K562 (cell line): ENCODE measurements at regions not wholly inside any gene's neighbourhood (a gene's known extent, or its start where the extent isn't known, plus 50 kb on each side); places are given as distances from the start of the nearest gene placed in this dataset.

Source experiments
- BCL6 ChIP-seq: fragments of 250-450 bp; sonication (Bioruptor Pico); IDR thresholded peaks from 2 replicates; pipeline ENCODE4 v1.4.0; 2020
- REST ChIP-seq, 2 experiments: fragments of 450-650 bp; formaldehyde crosslinking in 1 of 2; IDR thresholded peaks; 2 replicates each; pipeline versions ENCODE4 v1.4.0 to v1.6.1; 2014 to 2020; ENCODE audit warnings: mild to moderate bottlenecking in 2 of 2, borderline replicate concordance in 1 of 2, low read depth in 1 of 2
- ZBTB1 ChIP-seq: sonication (generic); formaldehyde crosslinking; IDR thresholded peaks from 2 replicates; pipeline ENCODE4 v1.8.1; 2023; ENCODE audit warnings: missing genetic modification reagents, low read depth, mild to moderate bottlenecking, borderline replicate concordance
- ZNF133 ChIP-seq: fragments of 250-450 bp; sonication (Bioruptor Pico); IDR thresholded peaks from 2 replicates; pipeline ENCODE4 v1.4.0; 2020; ENCODE audit warnings: mild to moderate bottlenecking
- ZNF436 ChIP-seq: fragments of 250-450, 450-650 bp; sonication (Bioruptor Pico); formaldehyde crosslinking; IDR thresholded peaks from 2 replicates; pipeline ENCODE4 v1.7.0; 2020; ENCODE audit warnings: mild to moderate bottlenecking
- ZNF699 ChIP-seq: fragments of 250-450 bp; sonication (Bioruptor Pico); IDR thresholded peaks from 2 replicates; pipeline ENCODE4 v1.8.0; 2021; ENCODE audit warnings: mild to moderate bottlenecking, moderate library complexity; ENCODE audit not compliant: insufficient replicate concordance

GRCh38 chr14:98614741-98615140 lies 657.3 kb downstream of the BCL11B start (continued):
- TF ChIP-seq REST (IDR thresholded peaks at IDR 0.05; ENCODE audit: borderline replicate concordance) (no peak), REST (CRISPR knock-in tag; IDR thresholded peaks at IDR 0.05; ENCODE audit: low read depth) (no peak), ZNF133 (CRISPR knock-in tag) (no peak), ZNF436 (CRISPR knock-in tag) (no peak), ZNF699 (CRISPR knock-in tag) (no peak), ZBTB1 (CRISPR knock-in tag) (no peak), BCL6 (CRISPR knock-in tag) (no peak)
- TF ChIP-seq, all 486 proteins: peak for 0
